GM19463 (cell line): ENCODE measurements at regions not wholly inside any gene's neighbourhood (a gene's known extent, or its start where the extent isn't known, plus 50 kb on each side); places are given as distances from the start of the nearest gene placed in this dataset.
"Not testable (repeated sequence)": the region's sequence is repeated elsewhere in the genome, so short reads cannot be mapped to it uniquely, and the experiment has no call there.

Experiments
- ATAC-seq: cut with Tn5 transposase; IDR thresholded peaks from one replicate; pipeline ENCODE4 v1.9.1; 2021; ENCODE audit warnings: mild to moderate bottlenecking, moderate library complexity; ENCODE audit not compliant: unreplicated experiment

DNA sequence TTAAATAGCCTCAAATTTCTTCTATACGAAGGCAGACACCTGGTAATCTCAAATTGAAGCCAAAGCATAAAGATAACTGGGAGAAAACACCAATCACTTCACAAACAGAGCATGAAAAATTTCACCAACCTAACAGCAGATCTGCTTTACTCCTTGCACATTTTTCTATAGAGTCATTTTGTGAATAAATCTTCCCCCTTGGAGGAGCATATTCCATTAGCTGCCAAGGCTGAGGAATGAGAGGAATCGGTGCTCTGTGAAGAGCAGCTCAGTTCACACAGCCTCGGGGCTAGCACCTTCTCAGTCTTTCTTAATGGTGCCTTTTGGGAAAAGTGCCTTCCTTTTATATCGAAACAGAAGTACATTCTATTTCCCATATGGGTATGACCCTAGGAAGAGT, 1313.7 kb upstream of the NRXN1 start:
- no peak for ATAC-seq

- no peak for ATAC-seq
Observed at GRCh38 chr2:52345082-52345481, 1313.2 kb upstream of the NRXN1 start.

GRCh38 chr2:52343706-52344266, 1311.9 kb upstream of the NRXN1 start:
- no peak for ATAC-seq

DNA sequence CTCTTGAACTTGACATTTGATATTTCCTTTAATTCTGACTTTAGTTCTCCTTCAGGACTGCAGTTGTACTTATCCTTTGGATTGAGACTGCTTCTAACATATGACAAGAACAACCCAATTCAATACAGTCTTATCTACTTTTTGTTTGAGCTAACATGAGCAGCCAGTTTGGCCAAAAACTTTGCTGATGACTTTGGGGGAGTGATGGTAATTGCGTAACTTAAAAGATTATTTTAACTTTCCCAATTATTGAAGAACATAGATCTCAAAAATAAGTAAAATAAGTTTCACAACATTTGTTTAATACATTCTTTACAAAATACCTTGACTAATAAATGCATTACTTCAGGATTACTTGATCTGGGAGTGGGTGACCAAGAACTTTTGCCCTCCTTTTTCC, 1311.1 kb upstream of the NRXN1 start:
- no peak for ATAC-seq

GRCh38 chr2:52342458-52342857, 1310.5 kb upstream of the NRXN1 start:
- no peak for ATAC-seq

- ATAC-seq: no peak
Observed at GRCh38 chr2:52341732-52342131, 1309.8 kb upstream of the NRXN1 start.

GRCh38 chr2:52340171-52340570, 1308.2 kb upstream of the NRXN1 start:
- ATAC-seq: no peak

- not testable (repeated sequence) for ATAC-seq
Observed at GRCh38 chr2:52337786-52338185, 1305.9 kb upstream of the NRXN1 start.

DNA sequence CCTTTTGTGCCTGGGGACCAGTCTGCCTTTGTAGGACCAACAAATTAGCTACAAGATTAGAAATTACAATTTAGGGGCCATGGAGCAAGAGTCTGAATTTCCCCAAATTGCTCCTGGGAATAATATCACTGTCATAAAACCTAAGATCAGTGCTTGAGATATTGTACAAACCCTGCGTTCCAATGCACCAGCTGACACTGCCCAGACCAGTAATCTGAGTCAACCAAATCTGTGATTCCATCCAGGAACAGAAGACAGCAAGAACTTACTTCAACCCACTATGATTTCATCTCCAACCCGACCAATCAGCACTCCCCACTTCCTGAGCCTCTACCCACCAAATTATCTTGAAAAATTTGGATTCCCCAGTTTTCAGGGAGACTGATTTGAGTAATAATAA, 1305.0 kb upstream of the NRXN1 start:
- ATAC-seq: no peak

DNA sequence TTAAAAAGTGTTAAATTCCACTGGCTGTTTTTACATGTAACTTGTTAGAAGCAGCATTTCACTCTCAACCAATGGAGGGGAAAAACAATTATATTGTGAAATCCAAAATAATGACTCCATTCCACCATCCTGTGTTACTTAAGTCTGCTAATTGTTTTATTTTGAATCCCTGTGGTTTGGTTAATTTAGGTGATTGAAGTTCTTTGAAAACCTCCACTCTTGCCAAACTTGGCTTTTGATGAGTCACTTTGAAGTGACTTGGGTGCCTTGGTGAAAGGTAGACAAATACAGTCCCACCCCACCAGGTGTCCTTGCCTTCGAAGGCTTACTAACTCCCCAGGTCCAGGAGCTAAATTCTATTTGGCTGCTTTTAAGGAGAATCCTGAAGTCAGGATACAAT, 1303.8 kb upstream of the NRXN1 start:
- no peak for ATAC-seq

GRCh38 chr2:52334185-52334584, 1302.3 kb upstream of the NRXN1 start:
- ATAC-seq: no peak

DNA sequence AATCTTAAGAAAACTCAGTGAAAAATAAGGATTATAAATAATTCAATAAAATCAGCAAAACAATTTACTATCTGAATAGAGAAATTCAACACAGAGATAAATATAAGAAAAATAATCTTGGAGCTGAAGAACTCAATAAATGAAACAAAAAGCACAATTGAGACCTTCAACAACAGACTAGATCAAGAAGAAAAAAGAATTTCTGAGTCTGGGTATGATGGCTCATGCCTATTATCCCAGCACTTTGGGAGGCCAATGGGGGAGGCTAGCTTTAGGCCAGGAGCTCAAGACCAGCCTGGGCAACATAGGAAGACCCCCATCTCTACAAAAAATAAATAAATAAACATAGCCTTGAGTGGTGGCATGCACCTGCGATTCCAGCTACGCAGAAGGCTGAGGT, 1295.7 kb upstream of the NRXN1 start:
- ATAC-seq: no peak

GRCh38 chr2:52314231-52314630, 1282.3 kb upstream of the NRXN1 start:
- no peak for ATAC-seq

GRCh38 chr2:52312486-52312885, 1280.6 kb upstream of the NRXN1 start:
- ATAC-seq: no peak

DNA sequence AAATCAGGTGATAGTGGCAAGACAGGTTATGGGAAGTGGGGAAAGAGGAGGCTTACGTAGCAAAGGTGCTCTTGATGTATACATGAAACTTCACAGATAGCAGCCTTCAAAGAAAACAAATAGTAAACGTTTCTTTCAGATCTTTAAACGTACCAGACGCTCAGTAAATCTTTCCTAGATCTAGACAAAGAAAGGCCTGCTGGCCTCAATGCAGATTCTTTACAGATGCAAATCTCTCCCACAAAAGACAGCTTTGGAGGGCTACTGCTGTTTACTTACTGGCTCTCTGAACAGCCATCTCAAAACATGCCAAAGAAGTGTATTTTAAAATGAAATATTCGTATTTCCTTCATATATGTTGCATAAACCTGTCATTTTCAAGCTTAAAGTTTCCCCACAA, 1279.9 kb upstream of the NRXN1 start:
- ATAC-seq: no peak

DNA sequence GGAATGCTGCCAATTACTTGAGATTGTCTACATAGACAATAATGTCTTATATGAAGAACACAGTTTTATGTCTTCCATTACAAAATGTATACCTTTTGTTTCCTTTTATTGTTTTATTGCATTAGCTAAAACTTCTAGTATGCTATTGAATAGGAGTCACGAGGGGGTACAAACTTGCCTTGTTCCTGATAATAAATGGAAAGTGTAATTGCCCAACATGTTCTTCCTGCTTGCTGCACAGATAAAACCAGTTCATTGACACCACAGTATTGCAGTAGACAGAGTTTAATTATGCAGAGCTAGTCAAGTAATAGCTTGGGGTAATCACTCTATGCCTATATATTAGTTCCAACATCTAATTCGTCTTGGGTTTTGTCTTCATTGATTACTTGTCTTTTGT, 1276.2 kb upstream of the NRXN1 start:
- ATAC-seq: no peak

DNA sequence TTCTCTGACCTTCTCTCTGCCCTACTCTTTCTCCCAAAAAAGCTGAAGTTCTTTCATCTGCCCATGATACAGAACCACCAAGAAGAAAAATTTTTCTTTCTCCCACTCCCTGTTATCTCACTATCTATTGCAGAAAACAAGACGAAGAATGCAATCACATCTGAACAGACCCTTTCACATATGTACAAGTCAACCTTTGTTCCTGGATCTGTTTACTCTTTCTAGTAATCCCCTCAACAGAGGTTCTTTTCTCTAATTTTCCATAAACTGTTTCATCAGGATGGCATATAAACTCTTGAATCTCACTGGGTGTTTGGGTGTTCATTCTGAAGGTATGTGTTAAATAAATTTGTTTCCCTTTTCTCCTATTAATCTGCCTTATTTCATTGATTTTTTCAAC, 1262.7 kb upstream of the NRXN1 start:
- ATAC-seq: no peak

- no peak for ATAC-seq
Observed at GRCh38 chr2:52292801-52293200, 1260.9 kb upstream of the NRXN1 start.

DNA sequence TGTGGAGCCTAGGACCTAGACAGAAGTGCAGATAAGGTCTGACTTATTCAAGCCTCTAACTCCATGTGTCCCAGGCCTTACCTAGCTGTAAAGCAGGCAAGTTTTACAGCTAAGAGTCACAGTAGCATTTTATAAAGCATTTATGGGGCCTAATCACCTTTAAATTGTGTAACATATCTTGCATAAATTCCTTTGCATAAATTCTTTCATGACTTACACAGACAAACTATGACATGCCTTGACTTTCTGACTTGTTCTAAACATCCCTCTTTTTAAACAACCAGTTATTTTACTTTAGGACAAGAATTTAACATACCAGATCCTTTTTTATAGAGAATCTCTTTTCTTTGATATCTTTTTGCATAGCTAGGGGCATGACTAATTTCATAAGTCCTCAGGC, 1257.8 kb upstream of the NRXN1 start:
- ATAC-seq: no peak

DNA sequence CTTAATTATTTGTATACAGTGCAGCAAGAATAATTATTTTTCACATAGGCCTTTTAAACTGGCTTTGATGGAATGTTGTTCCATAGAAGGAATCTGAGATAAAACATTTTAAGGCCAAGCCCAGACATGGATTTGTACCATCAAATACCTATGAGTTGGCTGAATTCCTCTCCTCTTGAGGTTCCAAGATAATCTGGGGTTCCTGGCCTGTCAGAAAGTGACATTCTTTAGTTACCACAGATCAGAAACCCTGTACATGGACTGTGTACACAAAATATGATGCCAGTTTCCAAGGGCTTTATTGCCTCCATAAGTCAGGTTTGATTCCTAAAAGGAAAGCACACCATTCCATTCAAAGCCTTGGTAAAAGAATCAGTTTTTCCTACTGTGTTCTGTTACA, 1256.7 kb upstream of the NRXN1 start:
- ATAC-seq: no peak

DNA sequence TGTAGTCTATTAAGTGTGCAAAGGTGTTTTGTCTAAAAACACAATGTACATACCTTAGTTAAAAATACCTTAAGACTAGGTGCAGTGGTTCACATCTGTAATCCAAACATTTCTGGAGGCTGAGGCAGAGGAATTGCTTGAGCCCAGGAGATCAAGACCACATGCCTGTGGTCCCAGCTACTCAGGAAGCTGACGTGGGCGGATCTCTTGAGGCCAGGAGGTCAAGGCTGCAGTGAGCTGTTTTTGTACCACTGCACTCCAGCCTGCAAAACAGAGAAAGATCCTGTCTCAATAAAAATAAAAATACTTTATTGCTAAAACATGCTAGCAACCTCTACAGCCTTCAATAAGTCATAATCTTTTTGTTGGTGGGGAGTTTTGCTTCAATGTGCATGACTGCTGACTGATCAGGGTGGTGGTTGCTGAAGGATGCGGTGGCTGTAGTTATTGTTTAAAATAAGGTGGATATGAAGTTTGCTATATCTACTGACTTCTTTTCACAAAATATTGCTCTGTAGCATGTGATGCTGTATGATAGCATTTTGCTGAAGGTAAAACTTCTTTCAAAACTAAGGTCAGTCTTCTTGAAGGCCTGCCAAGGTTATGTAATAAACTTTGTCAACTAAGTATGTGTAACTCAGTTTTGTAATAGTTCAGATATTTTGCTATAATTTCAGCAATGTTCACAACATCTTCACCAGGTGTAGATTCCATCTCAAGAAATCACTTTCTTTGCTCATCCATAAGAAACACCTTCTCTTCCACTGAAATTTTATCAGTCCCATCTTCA, 1238.0 kb upstream of the NRXN1 start:
- no peak for ATAC-seq

GRCh38 chr2:52264911-52265310, 1233.0 kb upstream of the NRXN1 start:
- ATAC-seq: no peak

- no peak for ATAC-seq
Observed at GRCh38 chr2:52264488-52264887, 1232.6 kb upstream of the NRXN1 start.
